ENCODE measurements at regions not wholly inside any gene's neighbourhood (a gene's known extent, or its start where the extent isn't known, plus 50 kb on each side); places are given as distances from the start of the nearest gene placed in this dataset.

GRCh38 chr9:10703139-10703538 lies 90.3 kb upstream of the PTPRD start:
- H3K4me2 ChIP-seq (ENCODE audit: low read depth, low read length): no peak overlapping the region
- H3K9ac ChIP-seq (ENCODE audit: low read length): no peak overlapping the region
- no peaks in the 10 kb centered on the region for H3K36me3 ChIP-seq (replicated peaks; ENCODE audit: insufficient read depth, low read length)
- H3F3A ChIP-seq (ENCODE audit: insufficient read depth, low read length): no peaks in the 10 kb centered on the region
- peaks cover 10% of the 10 kb centered on the region for H3K4me1 ChIP-seq (ENCODE audit: low read length)
- no peak overlapping the region for H2AFZ ChIP-seq (ENCODE audit: low read length)
- TF ChIP-seq EZH2phosphoT487 (IDR thresholded peaks at IDR 0.05; ENCODE audit: low read length) (no peak), EZH2 (optimal IDR thresholded peaks at IDR 0.05; ENCODE audit: low read depth, low read length) (no peak)
- no peak overlapping the region for H3K4me3 ChIP-seq (ENCODE audit: low read length)
- H3K27me3 ChIP-seq (replicated peaks; ENCODE audit: insufficient read depth, low read length): no peaks in the 10 kb centered on the region
- no peaks in the 10 kb centered on the region for H4K20me1 ChIP-seq (ENCODE audit: insufficient read depth, low read length)
- H3K9me3 ChIP-seq (replicated peaks; ENCODE audit: insufficient read depth, low read length): no peaks in the 10 kb centered on the region
- no peak overlapping the region for H3K27ac ChIP-seq (ENCODE audit: low read length)
- no peak for DNase-seq
- no peaks in the 10 kb centered on the region for H3K9me2 ChIP-seq (replicated peaks; ENCODE audit: insufficient read depth, low read length)
- H3K79me2 ChIP-seq (ENCODE audit: low read length): no peaks in the 10 kb centered on the region

- Histone ChIP-seq H4K20me1 (ENCODE audit: insufficient read depth, low read length) (no peaks in the 10 kb centered on the region), H3K27ac (ENCODE audit: low read length) (no peak overlapping the region), H3K4me2 (ENCODE audit: low read depth, low read length) (no peak overlapping the region), H3K4me1 (ENCODE audit: low read length) (peaks cover 7% of the 10 kb centered on the region; the same call in 1 of the 2 replicates), H3K9me3 (replicated peaks; ENCODE audit: insufficient read depth, low read length) (no peaks in the 10 kb centered on the region), H3K79me2 (ENCODE audit: low read length) (no peaks in the 10 kb centered on the region), H2AFZ (ENCODE audit: low read length) (no peak overlapping the region), H3F3A (ENCODE audit: insufficient read depth, low read length) (no peaks in the 10 kb centered on the region), H3K9ac (ENCODE audit: low read length) (no peak overlapping the region), H3K27me3 (replicated peaks; ENCODE audit: insufficient read depth, low read length) (no peaks in the 10 kb centered on the region), H3K9me2 (replicated peaks; ENCODE audit: insufficient read depth, low read length) (no peaks in the 10 kb centered on the region), H3K36me3 (replicated peaks; ENCODE audit: insufficient read depth, low read length) (no peaks in the 10 kb centered on the region), H3K4me3 (ENCODE audit: low read length) (no peak overlapping the region)
- no peak for DNase-seq
- TF ChIP-seq CTCF (IDR thresholded peaks at IDR 0.05; ENCODE audit: low read length): no peak
- no peak for TF ChIP-seq EZH2 (optimal IDR thresholded peaks at IDR 0.05; ENCODE audit: low read depth, low read length)
- no peak for TF ChIP-seq EZH2phosphoT487 (IDR thresholded peaks at IDR 0.05; ENCODE audit: low read length)
Measured at GRCh38 chr9:10704720-10705119, 91.9 kb upstream of the PTPRD start.

GRCh38 chr9:10705383-10705782 lies 92.6 kb upstream of the PTPRD start:
- no peak overlapping the region for H3K9ac ChIP-seq (ENCODE audit: low read length)
- no peaks in the 10 kb centered on the region for H3F3A ChIP-seq (ENCODE audit: insufficient read depth, low read length)
- no peak overlapping the region for H2AFZ ChIP-seq (ENCODE audit: low read length)
- H3K27ac ChIP-seq (ENCODE audit: low read length): no peak overlapping the region
- no peak overlapping the region for H3K4me2 ChIP-seq (ENCODE audit: low read depth, low read length)
- H3K79me2 ChIP-seq (ENCODE audit: low read length): no peaks in the 10 kb centered on the region
- TF ChIP-seq EZH2 (optimal IDR thresholded peaks at IDR 0.05; ENCODE audit: low read depth, low read length): no peak
- no peak for TF ChIP-seq CTCF (IDR thresholded peaks at IDR 0.05; ENCODE audit: low read length)
- TF ChIP-seq EZH2phosphoT487 (IDR thresholded peaks at IDR 0.05; ENCODE audit: low read length): no peak
- no peaks in the 10 kb centered on the region for H4K20me1 ChIP-seq (ENCODE audit: insufficient read depth, low read length)
- no peak overlapping the region for H3K4me3 ChIP-seq (ENCODE audit: low read length)
- H3K9me3 ChIP-seq (replicated peaks; ENCODE audit: insufficient read depth, low read length): no peaks in the 10 kb centered on the region
- DNase-seq: no peak
- H3K4me1 ChIP-seq (ENCODE audit: low read length): peaks cover 7% of the 10 kb centered on the region; the same call in 1 of the 2 replicates
- H3K27me3 ChIP-seq (replicated peaks; ENCODE audit: insufficient read depth, low read length): no peaks in the 10 kb centered on the region
- no peaks in the 10 kb centered on the region for H3K9me2 ChIP-seq (replicated peaks; ENCODE audit: insufficient read depth, low read length)
- H3K36me3 ChIP-seq (replicated peaks; ENCODE audit: insufficient read depth, low read length): no peaks in the 10 kb centered on the region

- Histone ChIP-seq H4K20me1 (ENCODE audit: insufficient read depth, low read length) (no peaks in the 10 kb centered on the region), H3K27me3 (replicated peaks; ENCODE audit: insufficient read depth, low read length) (no peaks in the 10 kb centered on the region), H3K4me1 (ENCODE audit: low read length) (peaks cover 7% of the 10 kb centered on the region; the same call in 1 of the 2 replicates), H3K9me2 (replicated peaks; ENCODE audit: insufficient read depth, low read length) (no peaks in the 10 kb centered on the region), H3K27ac (ENCODE audit: low read length) (no peak overlapping the region), H3K9ac (ENCODE audit: low read length) (no peak overlapping the region), H3K9me3 (replicated peaks; ENCODE audit: insufficient read depth, low read length) (no peaks in the 10 kb centered on the region), H2AFZ (ENCODE audit: low read length) (no peak overlapping the region), H3K4me3 (ENCODE audit: low read length) (no peak overlapping the region), H3K4me2 (ENCODE audit: low read depth, low read length) (no peak overlapping the region), H3F3A (ENCODE audit: insufficient read depth, low read length) (no peaks in the 10 kb centered on the region), H3K79me2 (ENCODE audit: low read length) (no peaks in the 10 kb centered on the region), H3K36me3 (replicated peaks; ENCODE audit: insufficient read depth, low read length) (no peaks in the 10 kb centered on the region)
- DNase-seq: no peak
- TF ChIP-seq CTCF (IDR thresholded peaks at IDR 0.05; ENCODE audit: low read length): no peak
- no peak for TF ChIP-seq EZH2 (optimal IDR thresholded peaks at IDR 0.05; ENCODE audit: low read depth, low read length)
- TF ChIP-seq EZH2phosphoT487 (IDR thresholded peaks at IDR 0.05; ENCODE audit: low read length): no peak
Measured at GRCh38 chr9:10706788-10707187, 94.0 kb upstream of the PTPRD start.

All from MM.1S (cell line).